DOHH2 (cell line): ENCODE measurements at regions not wholly inside any gene's neighbourhood (a gene's known extent, or its start where the extent isn't known, plus 50 kb on each side); places are given as distances from the start of the nearest gene placed in this dataset.

ENCODE experiments used
- H3F3A ChIP-seq: fragments of 200-600 bp; sonication (generic), shearing (Covaris generic); 2 replicates; pipeline ENCODE4 v1.6.0; 2016; ENCODE audit warnings: antibody characterized with exemption, mild to moderate bottlenecking; ENCODE audit not compliant: control insufficient read depth, insufficient read depth
- H3K27ac ChIP-seq: fragments of 200-600 bp; sonication (generic); 2 replicates; pipeline ENCODE4 v1.5.1; 2014; ENCODE audit warnings: low read depth, mild to moderate bottlenecking, low read length, moderate library complexity
- H3K27me3 ChIP-seq: fragments of 200-600 bp; sonication (generic); 2 replicates; pipeline ENCODE4 v1.6.1; 2014; ENCODE audit warnings: mild to moderate bottlenecking, low read length, mixed read lengths; ENCODE audit not compliant: control insufficient read depth
- H3K36me3 ChIP-seq: fragments of 200-600 bp; sonication (generic); 2 replicates; pipeline ENCODE4 v1.6.1; 2014; ENCODE audit warnings: mild to moderate bottlenecking, low read length, moderate library complexity, mixed read lengths; ENCODE audit not compliant: control insufficient read depth
- H3K4me1 ChIP-seq: fragments of 200-600 bp; sonication (generic); 2 replicates; pipeline ENCODE4 v1.6.1; 2014; ENCODE audit warnings: mild to moderate bottlenecking, low read length, mixed read lengths; ENCODE audit not compliant: control insufficient read depth
- H3K4me2 ChIP-seq: fragments of 200-600 bp; sonication (generic); 2 replicates; pipeline ENCODE4 v1.6.0; 2014; ENCODE audit warnings: mild to moderate bottlenecking, low read length, moderate library complexity
- H3K4me3 ChIP-seq: fragments of 200-600 bp; sonication (generic); 2 replicates; pipeline ENCODE4 v1.5.1; 2014; ENCODE audit warnings: mild to moderate bottlenecking, low read length, mixed read lengths
- H3K79me2 ChIP-seq: fragments of 200-600 bp; sonication (generic); 2 replicates; pipeline ENCODE4 v1.6.1; 2014; ENCODE audit warnings: mild to moderate bottlenecking, low read length, mixed read lengths; ENCODE audit not compliant: control insufficient read depth
- H3K9me2 ChIP-seq: fragments of 200-600 bp; sonication (generic); replicated peaks from 2 replicates; pipeline ENCODE4 v1.6.1; 2014; ENCODE audit warnings: mild to moderate bottlenecking, low read length, mixed read lengths; ENCODE audit not compliant: control insufficient read depth
- H3K9me3 ChIP-seq: fragments of 200-600 bp; sonication (generic); 2 replicates; pipeline ENCODE4 v1.6.1; 2014; ENCODE audit warnings: antibody characterized with exemption, low read length, mixed read lengths; ENCODE audit not compliant: control insufficient read depth, insufficient read depth
- H4K20me1 ChIP-seq: fragments of 200-600 bp; sonication (generic); 2 replicates; pipeline ENCODE4 v1.6.0; 2014; ENCODE audit warnings: low read depth, mild to moderate bottlenecking, antibody characterized with exemption, low read length, moderate library complexity; ENCODE audit not compliant: control insufficient read depth, insufficient read depth
- EZH2phosphoT487 ChIP-seq: fragments of 200-600 bp; sonication (generic); IDR thresholded peaks from 2 replicates; pipeline ENCODE4 v1.6.1; 2017; ENCODE audit warnings: borderline replicate concordance, mild to moderate bottlenecking, antibody characterized with exemption, low read length, moderate library complexity, mixed read lengths
- TF ChIP-seq, protein P1 (sequence below): fragments of 200-600 bp; sonication (generic); IDR thresholded peaks from one replicate; pipeline ENCODE4 v1.5.1; 2014; ENCODE audit warnings: antibody characterized with exemption, mild to moderate bottlenecking, low read depth, low read length; ENCODE audit not compliant: poor library complexity, severe bottlenecking

DNA sequence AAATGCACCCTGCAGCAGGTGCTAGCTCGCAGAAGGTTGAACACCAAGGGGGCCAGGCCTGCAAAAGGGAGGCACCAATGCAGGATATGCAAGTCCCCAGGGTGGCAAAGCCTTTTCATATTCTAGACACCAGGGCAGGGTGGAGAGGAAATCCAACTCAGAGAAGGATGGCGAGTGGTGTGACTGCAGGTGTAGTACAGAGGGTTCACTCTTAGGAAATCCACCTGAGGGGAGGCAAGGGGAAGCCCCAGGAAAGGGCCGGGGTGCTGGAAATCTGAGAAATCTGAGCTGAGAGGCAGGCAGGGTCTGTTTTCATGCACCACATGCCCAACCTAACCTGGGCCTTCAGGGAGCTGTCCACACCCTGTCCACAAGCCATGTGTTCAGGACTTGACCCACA lies 163.2 kb upstream of the CTTNBP2NL start:
- TF ChIP-seq, protein P1, sequence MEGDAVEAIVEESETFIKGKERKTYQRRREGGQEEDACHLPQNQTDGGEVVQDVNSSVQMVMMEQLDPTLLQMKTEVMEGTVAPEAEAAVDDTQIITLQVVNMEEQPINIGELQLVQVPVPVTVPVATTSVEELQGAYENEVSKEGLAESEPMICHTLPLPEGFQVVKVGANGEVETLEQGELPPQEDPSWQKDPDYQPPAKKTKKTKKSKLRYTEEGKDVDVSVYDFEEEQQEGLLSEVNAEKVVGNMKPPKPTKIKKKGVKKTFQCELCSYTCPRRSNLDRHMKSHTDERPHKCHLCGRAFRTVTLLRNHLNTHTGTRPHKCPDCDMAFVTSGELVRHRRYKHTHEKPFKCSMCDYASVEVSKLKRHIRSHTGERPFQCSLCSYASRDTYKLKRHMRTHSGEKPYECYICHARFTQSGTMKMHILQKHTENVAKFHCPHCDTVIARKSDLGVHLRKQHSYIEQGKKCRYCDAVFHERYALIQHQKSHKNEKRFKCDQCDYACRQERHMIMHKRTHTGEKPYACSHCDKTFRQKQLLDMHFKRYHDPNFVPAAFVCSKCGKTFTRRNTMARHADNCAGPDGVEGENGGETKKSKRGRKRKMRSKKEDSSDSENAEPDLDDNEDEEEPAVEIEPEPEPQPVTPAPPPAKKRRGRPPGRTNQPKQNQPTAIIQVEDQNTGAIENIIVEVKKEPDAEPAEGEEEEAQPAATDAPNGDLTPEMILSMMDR: no peak
- TF ChIP-seq EZH2phosphoT487: no peak
- no peaks in the 10 kb centered on the region for H3K9me2 ChIP-seq
- H3K9me3 ChIP-seq: no peaks in the 10 kb centered on the region
- no peak overlapping the region for H3K4me3 ChIP-seq
- H3K27me3 ChIP-seq: no peaks in the 10 kb centered on the region
- no peaks in the 10 kb centered on the region for H3K36me3 ChIP-seq
- H3K27ac ChIP-seq: no peak overlapping the region
- no peak overlapping the region for H3K4me2 ChIP-seq
- H3K79me2 ChIP-seq: no peaks in the 10 kb centered on the region
- no peaks in the 10 kb centered on the region for H3K4me1 ChIP-seq
- no peaks in the 10 kb centered on the region for H3F3A ChIP-seq
- no peaks in the 10 kb centered on the region for H4K20me1 ChIP-seq

DNA sequence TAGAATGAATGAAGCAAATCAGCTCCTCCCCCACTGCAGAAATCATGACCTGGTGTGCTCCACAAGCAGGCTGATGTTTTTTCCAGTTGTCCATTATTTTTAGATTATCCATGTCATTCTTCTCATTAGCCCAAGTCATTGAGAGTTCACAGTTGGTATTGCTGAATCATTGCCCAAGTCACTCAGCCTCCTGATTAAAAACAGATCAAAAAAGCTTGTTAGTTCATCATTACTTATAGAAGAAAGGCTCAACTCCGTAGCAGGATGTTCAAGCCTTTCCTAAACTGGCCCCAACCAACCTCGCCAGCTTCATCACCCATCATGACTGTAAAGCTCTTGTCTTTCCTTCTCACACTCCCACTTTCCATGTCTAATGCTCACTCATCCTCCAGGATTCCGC lies 161.3 kb upstream of the CTTNBP2NL start:
- no peaks in the 10 kb centered on the region for H3K27me3 ChIP-seq
- H3K79me2 ChIP-seq: no peaks in the 10 kb centered on the region
- H3K36me3 ChIP-seq: no peaks in the 10 kb centered on the region
- no peak overlapping the region for H3K27ac ChIP-seq
- no peak overlapping the region for H3K4me2 ChIP-seq
- no peak overlapping the region for H3K4me3 ChIP-seq
- no peaks in the 10 kb centered on the region for H3K9me2 ChIP-seq
- no peaks in the 10 kb centered on the region for H3K4me1 ChIP-seq
- TF ChIP-seq, protein P1: no peak
- TF ChIP-seq EZH2phosphoT487: no peak
- H4K20me1 ChIP-seq: no peaks in the 10 kb centered on the region
- no peaks in the 10 kb centered on the region for H3K9me3 ChIP-seq
- H3F3A ChIP-seq: no peaks in the 10 kb centered on the region

DNA sequence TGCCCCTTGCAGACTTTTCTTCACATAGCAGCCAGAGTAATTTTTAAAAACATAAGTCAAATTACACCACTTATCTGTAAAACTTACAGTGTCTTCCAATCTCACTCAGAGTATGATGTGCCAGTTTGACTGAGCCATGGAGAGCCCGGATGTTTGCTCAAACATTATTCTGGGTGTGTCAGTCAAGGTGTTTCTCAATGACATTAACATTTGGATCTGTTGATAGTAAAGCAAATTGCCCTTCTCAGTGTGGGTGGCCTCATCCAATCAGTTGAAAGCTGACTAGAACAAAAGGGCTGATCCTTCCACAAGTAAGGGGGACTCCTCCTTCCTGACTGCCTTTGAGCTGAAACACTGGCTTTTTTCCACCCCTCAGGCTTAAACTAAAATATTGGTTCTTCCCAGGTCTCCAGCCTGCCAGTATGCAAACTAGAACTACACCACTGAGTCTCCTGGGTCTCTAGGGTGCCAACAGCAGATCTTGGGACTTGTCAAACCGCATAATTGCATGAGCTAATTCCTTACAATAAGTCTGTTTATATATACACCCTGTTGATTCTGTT lies 157.9 kb upstream of the CTTNBP2NL start:
- H3K4me2 ChIP-seq: no peak overlapping the region
- H3K9me3 ChIP-seq: no peaks in the 10 kb centered on the region
- no peaks in the 10 kb centered on the region for H3K36me3 ChIP-seq
- H3K4me3 ChIP-seq: no peak overlapping the region
- no peaks in the 10 kb centered on the region for H3K4me1 ChIP-seq
- TF ChIP-seq, protein P1: no peak
- no peak for TF ChIP-seq EZH2phosphoT487
- no peaks in the 10 kb centered on the region for H3K27me3 ChIP-seq
- no peak overlapping the region for H3K27ac ChIP-seq
- no peaks in the 10 kb centered on the region for H3F3A ChIP-seq
- H4K20me1 ChIP-seq: no peaks in the 10 kb centered on the region
- H3K9me2 ChIP-seq: no peaks in the 10 kb centered on the region
- no peaks in the 10 kb centered on the region for H3K79me2 ChIP-seq
